ENCODE measurements at regions not wholly inside any gene's neighbourhood (a gene's known extent, or its start where the extent isn't known, plus 50 kb on each side); places are given as distances from the start of the nearest gene placed in this dataset.

- H3K4me3 ChIP-seq: no peak overlapping the region
- TF ChIP-seq CTCF (IDR thresholded peaks at IDR 0.05; ENCODE audit: control extremely low read depth, extremely low read depth): no peak
- no peak for ATAC-seq (ENCODE audit: insufficient read depth, low FRiP score)
- WGBS, 2 donors: 68 to 88% methylated on average over 2 of the region's 2 CpGs
- H3K4me1 ChIP-seq (ENCODE audit: control insufficient read depth in 5 of 5, insufficient read depth in 5 of 5, low read length in 5 of 5): peaks cover 0 to 5% (median 0%) of the 10 kb centered on the region in 5 donors
- H3K27ac ChIP-seq (ENCODE audit: low read depth in 1 of 2, low read length in 1 of 2): no peak overlapping the region
- DNase-seq: no peak
- no peaks in the 10 kb centered on the region for H3K9me3 ChIP-seq (ENCODE audit: control insufficient read depth in 4 of 4, insufficient read depth in 3 of 4, low read length in 3 of 4)
- no peak overlapping the region for H3K9ac ChIP-seq (ENCODE audit: insufficient read depth in 1 of 2, low read length in 2 of 2)
- H3K36me3 ChIP-seq (ENCODE audit: control insufficient read depth in 4 of 4, insufficient read depth in 4 of 4, low read length in 4 of 4): no peaks in the 10 kb centered on the region
- H3K27me3 ChIP-seq (ENCODE audit: control insufficient read depth in 3 of 3, insufficient read depth in 3 of 3, low read length in 2 of 3): no peaks in the 10 kb centered on the region
Observed at GRCh38 chr3:61460636-61461035, 100.7 kb upstream of the PTPRG start.

- Histone ChIP-seq H3K4me1 (ENCODE audit: control insufficient read depth in 5 of 5, insufficient read depth in 5 of 5, low read length in 5 of 5) (peaks cover 0 to 8% (median 0%) of the 10 kb centered on the region in 5 donors), H3K27ac (ENCODE audit: low read depth in 1 of 2, low read length in 1 of 2) (no peak overlapping the region), H3K36me3 (ENCODE audit: control insufficient read depth in 4 of 4, insufficient read depth in 4 of 4, low read length in 4 of 4) (no peaks in the 10 kb centered on the region), H3K9ac (ENCODE audit: insufficient read depth in 1 of 2, low read length in 2 of 2) (no peak overlapping the region), H3K4me3 (no peak overlapping the region), H3K9me3 (ENCODE audit: control insufficient read depth in 4 of 4, insufficient read depth in 3 of 4, low read length in 3 of 4) (no peaks in the 10 kb centered on the region), H3K27me3 (ENCODE audit: control insufficient read depth in 3 of 3, insufficient read depth in 3 of 3, low read length in 2 of 3) (no peaks in the 10 kb centered on the region)
- no peak for DNase-seq
- 21 to 52% methylated on average over 1 of the region's 1 CpG for WGBS, 2 donors
- TF ChIP-seq CTCF (IDR thresholded peaks at IDR 0.05; ENCODE audit: control extremely low read depth, extremely low read depth): no peak
- ATAC-seq (ENCODE audit: insufficient read depth, low FRiP score): no peak
Observed at GRCh38 chr3:61463191-61463590, 98.2 kb upstream of the PTPRG start.

- no peak for TF ChIP-seq CTCF (IDR thresholded peaks at IDR 0.05; ENCODE audit: control extremely low read depth, extremely low read depth)
- Histone ChIP-seq H3K36me3 (ENCODE audit: control insufficient read depth in 4 of 4, insufficient read depth in 4 of 4, low read length in 4 of 4) (no peaks in the 10 kb centered on the region), H3K9me3 (ENCODE audit: control insufficient read depth in 4 of 4, insufficient read depth in 3 of 4, low read length in 3 of 4) (no peaks in the 10 kb centered on the region), H3K27ac (ENCODE audit: low read depth in 1 of 2, low read length in 1 of 2) (no peak overlapping the region), H3K4me1 (ENCODE audit: control insufficient read depth in 5 of 5, insufficient read depth in 5 of 5, low read length in 5 of 5) (peaks cover 0 to 8% (median 0%) of the 10 kb centered on the region in 5 donors), H3K9ac (ENCODE audit: insufficient read depth in 1 of 2, low read length in 2 of 2) (no peak overlapping the region), H3K4me3 (no peak overlapping the region), H3K27me3 (ENCODE audit: control insufficient read depth in 3 of 3, insufficient read depth in 3 of 3, low read length in 2 of 3) (no peaks in the 10 kb centered on the region)
- DNase-seq (no peak), ATAC-seq (ENCODE audit: insufficient read depth, low FRiP score) (no peak)
- 52 to 53% methylated on average over 9 of the region's 9 CpGs for WGBS, 2 donors
Observed at GRCh38 chr3:61464518-61465140, 96.7 kb upstream of the PTPRG start.

GRCh38 chr3:61466357-61466756 is 95.0 kb upstream of the PTPRG start:
- TF ChIP-seq CTCF (IDR thresholded peaks at IDR 0.05; ENCODE audit: control extremely low read depth, extremely low read depth): no peak
- DNase-seq: no peak
- no peaks in the 10 kb centered on the region for H3K27me3 ChIP-seq (ENCODE audit: control insufficient read depth in 3 of 3, insufficient read depth in 3 of 3, low read length in 2 of 3)
- H3K9me3 ChIP-seq (ENCODE audit: control insufficient read depth in 4 of 4, insufficient read depth in 3 of 4, low read length in 3 of 4): no peaks in the 10 kb centered on the region
- no peaks in the 10 kb centered on the region for H3K36me3 ChIP-seq (ENCODE audit: control insufficient read depth in 4 of 4, insufficient read depth in 4 of 4, low read length in 4 of 4)
- peaks cover 0 to 8% (median 0%) of the 10 kb centered on the region in 5 donors for H3K4me1 ChIP-seq (ENCODE audit: control insufficient read depth in 5 of 5, insufficient read depth in 5 of 5, low read length in 5 of 5)
- no peak overlapping the region for H3K9ac ChIP-seq (ENCODE audit: insufficient read depth in 1 of 2, low read length in 2 of 2)
- H3K4me3 ChIP-seq: no peak overlapping the region
- no peak overlapping the region for H3K27ac ChIP-seq (ENCODE audit: low read depth in 1 of 2, low read length in 1 of 2)
- WGBS, 2 donors: 54 to 87% methylated on average over 3 of the region's 3 CpGs
- ATAC-seq (ENCODE audit: insufficient read depth, low FRiP score): no peak

All from lung (tissue), 11 donors.